ENCODE measurements at regions not wholly inside any gene's neighbourhood (a gene's known extent, or its start where the extent isn't known, plus 50 kb on each side); places are given as distances from the start of the nearest gene placed in this dataset.

GRCh38 chr12:31860401-31860800 is 98.8 kb upstream of the RESF1 start:
- Histone ChIP-seq H3K4me2 (ENCODE audit: low read depth, low read length, poor library complexity, severe bottlenecking) (no peak overlapping the region), H4K20me1 (ENCODE audit: low read depth, low read length) (no peaks in the 10 kb centered on the region), H3K9ac (ENCODE audit: low read length) (no peak overlapping the region), H3K79me2 (ENCODE audit: insufficient read depth, low read length) (no peaks in the 10 kb centered on the region), H3F3A (ENCODE audit: insufficient read depth) (no peaks in the 10 kb centered on the region), H3K36me3 (ENCODE audit: low read length) (peaks cover 7% of the 10 kb centered on the region), H2AFZ (ENCODE audit: low read depth, low read length, severe bottlenecking) (no peak overlapping the region), H3K27ac (ENCODE audit: low read depth, low read length) (no peak overlapping the region; the same call in 1 of the 2 replicates), H3K9me2 (replicated peaks; ENCODE audit: insufficient read depth, low read length) (no peaks in the 10 kb centered on the region), H3K27me3 (ENCODE audit: low read length) (no peaks in the 10 kb centered on the region), H3K9me3 (ENCODE audit: insufficient read depth, low read length) (no peaks in the 10 kb centered on the region), H3K4me3 (ENCODE audit: insufficient read depth, low read length, poor library complexity, severe bottlenecking) (no peak overlapping the region)
- TF ChIP-seq EZH2phosphoT487 (conservative IDR thresholded peaks at IDR 0.05; ENCODE audit: low read length) (no peak), CTCF (IDR thresholded peaks at IDR 0.05; ENCODE audit: insufficient read depth, low read length, poor library complexity, severe bottlenecking) (no peak)

- H2AFZ ChIP-seq (ENCODE audit: low read depth, low read length, severe bottlenecking) = peak overlapping the region; percentile 62
- peak overlapping the region; percentile 2 for H3K4me3 ChIP-seq (ENCODE audit: insufficient read depth, low read length, poor library complexity, severe bottlenecking)
- H4K20me1 ChIP-seq (ENCODE audit: low read depth, low read length) = no peaks in the 10 kb centered on the region
- H3K79me2 ChIP-seq (ENCODE audit: insufficient read depth, low read length) = no peaks in the 10 kb centered on the region
- H3K9ac ChIP-seq (ENCODE audit: low read length) = peak overlapping the region; percentile 7; the same call in 1 of the 2 replicates
- H3K27ac ChIP-seq (ENCODE audit: low read depth, low read length) = peak overlapping the region; percentile 47
- no peaks in the 10 kb centered on the region for H3K9me3 ChIP-seq (ENCODE audit: insufficient read depth, low read length)
- TF ChIP-seq EZH2phosphoT487 (conservative IDR thresholded peaks at IDR 0.05; ENCODE audit: low read length) = no peak
- TF ChIP-seq CTCF (IDR thresholded peaks at IDR 0.05; ENCODE audit: insufficient read depth, low read length, poor library complexity, severe bottlenecking) = no peak
- H3K36me3 ChIP-seq (ENCODE audit: low read length) = peaks cover 7% of the 10 kb centered on the region
- no peaks in the 10 kb centered on the region for H3K9me2 ChIP-seq (replicated peaks; ENCODE audit: insufficient read depth, low read length)
- H3K27me3 ChIP-seq (ENCODE audit: low read length) = no peaks in the 10 kb centered on the region
- peak overlapping the region; percentile 24 for H3K4me2 ChIP-seq (ENCODE audit: low read depth, low read length, poor library complexity, severe bottlenecking)
- no peaks in the 10 kb centered on the region for H3F3A ChIP-seq (ENCODE audit: insufficient read depth)
Observed at GRCh38 chr12:31859232-31859977, 99.8 kb upstream of the RESF1 start.

DNA sequence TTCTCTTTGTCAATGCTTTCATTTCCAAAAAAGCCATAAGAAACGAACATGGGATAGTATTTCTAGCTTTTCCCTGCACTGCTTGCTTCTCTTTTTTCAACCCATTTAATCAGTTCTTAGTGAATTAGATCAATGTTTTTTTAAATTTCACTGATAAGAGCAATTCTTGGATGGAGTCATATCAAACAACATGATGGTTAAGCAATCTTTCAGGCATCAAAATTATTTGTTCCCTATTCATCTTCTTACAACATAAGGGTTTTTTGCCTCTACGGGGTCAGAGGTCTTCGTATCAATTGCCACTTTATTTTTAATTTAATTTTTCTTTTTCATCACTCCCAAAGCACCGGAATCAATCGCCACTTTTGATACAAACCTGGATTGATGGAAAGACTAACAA is 103.8 kb upstream of the RESF1 start:
- no peak overlapping the region for H3K4me2 ChIP-seq (ENCODE audit: low read depth, low read length, poor library complexity, severe bottlenecking)
- no peak overlapping the region for H3K9ac ChIP-seq (ENCODE audit: low read length)
- H4K20me1 ChIP-seq (ENCODE audit: low read depth, low read length) = no peaks in the 10 kb centered on the region
- H3K36me3 ChIP-seq (ENCODE audit: low read length) = peaks cover 10% of the 10 kb centered on the region; the same call in 1 of the 2 replicates
- no peaks in the 10 kb centered on the region for H3K9me2 ChIP-seq (replicated peaks; ENCODE audit: insufficient read depth, low read length)
- no peak overlapping the region for H3K4me3 ChIP-seq (ENCODE audit: insufficient read depth, low read length, poor library complexity, severe bottlenecking)
- peaks cover 17% of the 10 kb centered on the region for H3K9me3 ChIP-seq (ENCODE audit: insufficient read depth, low read length)
- no peak overlapping the region for H2AFZ ChIP-seq (ENCODE audit: low read depth, low read length, severe bottlenecking)
- no peak for TF ChIP-seq CTCF (IDR thresholded peaks at IDR 0.05; ENCODE audit: insufficient read depth, low read length, poor library complexity, severe bottlenecking)
- TF ChIP-seq EZH2phosphoT487 (conservative IDR thresholded peaks at IDR 0.05; ENCODE audit: low read length) = no peak
- no peak overlapping the region for H3K27ac ChIP-seq (ENCODE audit: low read depth, low read length)
- H3K27me3 ChIP-seq (ENCODE audit: low read length) = no peaks in the 10 kb centered on the region
- H3F3A ChIP-seq (ENCODE audit: insufficient read depth) = no peaks in the 10 kb centered on the region
- no peaks in the 10 kb centered on the region for H3K79me2 ChIP-seq (ENCODE audit: insufficient read depth, low read length)
